IPS DF 19.7 (cell line): ENCODE measurements at regions not wholly inside any gene's neighbourhood (a gene's known extent, or its start where the extent isn't known, plus 50 kb on each side); places are given as distances from the start of the nearest gene placed in this dataset.
"Not testable (repeated sequence)": the region's sequence is repeated elsewhere in the genome, so short reads cannot be mapped to it uniquely, and the experiment has no call there.

Experiments
- DNase-seq: peaks from one replicate; pipeline ENCODE4 v3.0.0-alpha.2; 2013; ENCODE audit warnings: low read depth, low spot score

DNA sequence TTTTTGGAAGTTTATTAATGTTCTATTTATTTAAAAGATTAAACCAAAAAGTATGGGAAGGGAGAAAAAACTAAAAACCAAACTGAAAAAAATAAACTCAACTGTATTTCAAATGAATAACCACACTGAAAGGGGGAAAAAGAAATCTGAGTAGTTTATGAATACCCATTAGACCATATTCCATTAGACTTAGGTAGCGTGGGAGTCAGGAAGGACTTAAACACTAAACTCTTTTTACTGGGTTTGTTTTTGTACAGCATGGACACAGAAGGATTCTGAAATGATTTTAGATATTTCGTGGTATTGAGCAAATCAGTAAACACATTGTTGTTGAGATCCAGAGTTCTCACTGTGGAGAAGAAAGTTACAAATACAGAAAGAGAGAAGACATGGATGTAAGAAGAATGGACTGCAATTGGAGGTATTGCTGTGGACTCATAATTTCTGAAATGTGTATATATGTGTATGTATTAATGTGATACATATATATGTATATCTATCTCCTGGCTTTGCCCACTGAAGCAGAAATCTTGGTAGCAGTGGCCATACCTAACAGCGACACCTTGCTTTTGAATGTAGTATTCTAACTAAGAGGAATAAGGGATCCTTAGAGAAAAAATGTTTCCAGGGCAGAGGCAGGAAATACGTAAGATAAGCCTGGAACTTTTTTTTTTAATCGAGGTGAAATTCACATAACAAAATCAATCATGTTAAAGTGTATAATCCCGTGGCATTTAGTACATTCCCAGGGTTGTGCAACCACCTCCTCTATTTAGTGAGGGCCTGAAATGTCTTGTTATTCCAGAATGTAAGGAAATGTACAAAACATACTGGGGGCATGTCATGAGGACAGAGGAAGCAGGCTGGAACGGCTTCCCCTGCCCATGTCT, 228.8 kb downstream of the SMARCA2 start:
- DNase-seq: no peak

- DNase-seq: no peak
Observed at GRCh38 chr9:2247340-2247739, 232.2 kb downstream of the SMARCA2 start.

DNA sequence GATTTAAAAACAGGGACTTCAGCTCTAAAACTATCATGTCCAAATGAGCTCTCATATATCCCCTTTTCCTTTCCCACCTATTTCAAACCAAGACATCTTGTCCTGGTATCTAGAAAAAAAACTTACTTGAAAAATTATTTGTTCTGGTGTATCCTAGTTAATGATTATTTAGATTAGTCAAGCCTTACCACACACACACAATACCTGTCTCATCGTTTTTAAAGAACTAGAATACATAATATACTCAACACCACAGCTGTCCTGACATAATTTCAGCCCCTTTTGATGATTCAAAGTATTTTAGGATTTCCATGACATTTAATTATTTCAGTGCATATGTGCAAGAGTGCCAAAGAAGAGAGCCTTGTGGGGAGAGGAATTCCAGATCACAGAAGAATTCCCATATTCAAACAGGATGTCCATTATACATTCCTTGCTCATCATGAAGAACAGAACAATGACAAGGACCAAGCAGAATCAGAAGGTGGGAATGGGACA, 233.7 kb downstream of the SMARCA2 start:
- DNase-seq: no peak

DNA sequence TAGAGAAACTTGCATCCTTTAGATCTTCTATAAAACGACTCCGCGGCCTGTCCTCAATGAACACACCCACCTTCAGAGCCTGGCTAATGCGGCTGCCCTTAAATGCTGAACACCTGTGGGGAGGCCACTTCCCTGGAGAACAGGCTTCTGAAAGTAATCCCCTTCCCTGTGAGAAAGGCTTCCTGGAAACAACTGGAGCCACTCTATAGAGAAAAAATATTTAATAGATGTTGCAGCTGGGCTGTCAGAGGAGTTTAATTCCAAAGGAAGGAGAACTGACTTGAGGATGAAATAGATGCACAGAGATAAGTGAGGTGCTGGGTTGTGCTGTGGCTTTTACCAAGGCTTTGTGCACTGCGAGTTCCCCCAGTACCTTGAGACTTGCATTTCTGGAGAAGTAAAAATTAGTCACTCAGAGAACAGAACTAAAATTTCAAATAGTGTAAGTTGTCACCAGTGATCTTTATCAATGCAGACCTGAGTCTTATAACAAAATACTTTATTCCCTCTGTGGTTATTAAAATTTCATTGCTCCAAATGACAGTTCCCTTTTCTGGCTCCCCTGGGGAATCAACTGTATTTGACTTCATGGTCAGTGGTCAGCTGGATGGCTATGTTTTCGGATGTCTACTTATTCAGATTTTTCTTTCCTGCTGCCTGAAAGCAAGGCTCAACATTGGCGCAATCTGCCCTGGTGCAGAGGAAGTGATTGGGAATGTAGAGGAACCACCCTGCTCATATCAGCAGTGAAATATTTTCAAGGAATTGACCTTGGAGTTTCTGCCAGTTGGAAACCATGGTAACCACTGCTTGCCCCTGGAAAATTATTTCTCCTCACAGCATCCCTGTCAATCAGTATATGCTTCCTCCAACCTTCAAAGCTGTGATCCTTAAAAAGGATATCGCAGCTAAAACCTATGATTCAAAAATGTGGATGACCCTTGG, 238.8 kb downstream of the SMARCA2 start:
- DNase-seq: no peak

GRCh38 chr9:2255128-2255527, 240.0 kb downstream of the SMARCA2 start:
- DNase-seq: no peak

DNA sequence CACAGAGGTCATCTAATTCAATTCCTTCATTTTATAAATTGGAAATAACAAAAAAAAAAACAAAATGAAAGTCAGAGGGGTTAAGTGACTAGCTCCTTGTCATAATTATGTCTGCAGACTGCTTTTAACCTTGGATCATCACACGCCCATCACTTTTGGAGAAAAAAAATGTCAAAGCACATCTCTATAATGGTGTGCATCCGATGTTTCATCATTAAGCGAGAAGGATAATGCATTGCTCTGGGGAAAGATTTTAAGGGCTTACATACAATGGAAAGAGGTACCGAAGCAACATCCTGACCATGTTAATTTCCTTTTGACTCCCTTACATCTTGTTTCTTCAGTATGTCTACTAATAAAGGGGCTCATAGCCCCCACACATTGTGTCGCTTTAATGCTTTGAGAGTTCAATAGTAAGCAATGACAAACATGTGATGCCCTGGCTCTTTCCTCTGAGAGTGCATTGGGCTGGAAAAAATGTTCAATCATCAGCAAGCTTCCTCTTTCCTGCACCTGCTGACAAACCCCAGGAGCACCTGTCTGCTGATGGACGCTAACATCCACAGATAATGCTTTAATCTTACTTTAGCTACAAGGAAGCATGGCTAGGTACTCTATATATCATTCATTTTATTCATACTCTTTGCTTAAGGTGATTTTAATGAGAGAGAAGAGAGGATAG, 242.2 kb downstream of the SMARCA2 start:
- no peak for DNase-seq

DNA sequence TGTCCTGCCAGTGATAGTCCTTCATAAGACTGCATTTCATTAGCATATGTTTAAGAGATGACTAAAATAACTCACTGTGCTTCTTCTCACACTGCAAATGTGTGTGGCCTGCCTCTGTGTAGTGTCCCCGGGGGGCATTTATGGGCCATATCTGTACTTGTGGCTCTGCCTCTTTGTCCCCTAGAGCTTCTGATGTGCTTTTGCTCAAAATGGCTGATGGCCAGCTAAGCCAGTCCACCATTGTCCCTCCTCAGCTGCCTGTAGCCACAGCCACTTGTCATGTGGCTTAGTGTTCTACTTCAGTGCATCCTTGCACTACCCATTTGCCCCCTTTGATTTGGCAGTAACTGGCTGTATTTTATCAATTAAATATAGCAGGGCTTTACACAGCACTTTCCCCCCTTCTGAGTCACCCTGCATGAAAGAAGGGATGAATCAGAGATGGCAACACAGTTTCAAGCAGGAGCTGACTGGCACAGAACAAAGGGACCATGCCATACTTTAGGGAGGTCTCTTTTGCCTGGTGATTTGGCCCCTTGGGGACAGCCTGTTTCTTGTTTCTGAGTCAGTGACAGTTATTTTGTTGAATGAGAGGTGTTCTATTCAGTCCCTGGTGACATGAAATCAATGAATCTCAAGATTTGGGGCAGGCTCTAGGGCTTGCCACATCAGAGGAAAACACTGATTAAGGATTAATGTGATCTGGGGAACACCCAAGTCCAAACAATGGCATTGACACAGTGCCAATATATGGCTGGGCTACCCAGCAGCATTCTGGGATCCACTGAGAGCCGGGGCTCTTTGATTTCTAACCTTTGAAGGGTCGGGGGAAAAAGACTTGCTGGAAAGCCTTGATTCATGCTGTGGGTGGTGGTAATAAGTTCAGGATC, 245.5 kb downstream of the SMARCA2 start:
- DNase-seq: no peak

DNA sequence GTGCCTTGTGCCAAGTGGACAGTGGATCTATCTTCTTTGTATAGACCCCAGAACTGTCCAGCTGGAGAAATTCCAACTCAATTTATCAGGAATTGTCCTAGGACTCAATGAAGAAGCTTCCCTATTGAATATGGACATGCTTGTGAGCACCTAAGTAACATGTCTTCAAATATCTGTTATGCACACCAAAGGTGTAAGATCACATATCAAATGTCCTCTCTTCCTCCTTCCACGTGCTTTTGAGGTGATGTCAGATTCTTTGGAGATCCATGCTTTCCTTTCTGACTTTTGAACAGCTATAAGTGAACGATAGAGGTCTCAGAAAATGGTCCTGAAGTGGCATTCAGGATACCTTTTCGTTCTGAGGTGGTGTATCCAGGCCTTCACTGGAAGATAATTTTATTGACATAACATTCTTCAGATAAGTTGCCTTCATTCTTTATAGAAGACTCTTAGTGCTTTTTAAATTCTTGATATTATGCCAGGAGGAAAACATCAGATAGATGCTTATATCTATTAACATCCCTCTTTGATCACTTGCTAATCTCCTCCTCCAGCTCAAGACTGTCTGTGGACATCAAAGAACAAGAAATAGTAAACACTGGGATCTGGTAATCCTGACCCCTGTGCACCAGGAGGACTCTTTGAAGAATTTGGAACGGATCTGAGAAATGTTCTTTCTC, 246.4 kb downstream of the SMARCA2 start:
- DNase-seq: no peak

DNA sequence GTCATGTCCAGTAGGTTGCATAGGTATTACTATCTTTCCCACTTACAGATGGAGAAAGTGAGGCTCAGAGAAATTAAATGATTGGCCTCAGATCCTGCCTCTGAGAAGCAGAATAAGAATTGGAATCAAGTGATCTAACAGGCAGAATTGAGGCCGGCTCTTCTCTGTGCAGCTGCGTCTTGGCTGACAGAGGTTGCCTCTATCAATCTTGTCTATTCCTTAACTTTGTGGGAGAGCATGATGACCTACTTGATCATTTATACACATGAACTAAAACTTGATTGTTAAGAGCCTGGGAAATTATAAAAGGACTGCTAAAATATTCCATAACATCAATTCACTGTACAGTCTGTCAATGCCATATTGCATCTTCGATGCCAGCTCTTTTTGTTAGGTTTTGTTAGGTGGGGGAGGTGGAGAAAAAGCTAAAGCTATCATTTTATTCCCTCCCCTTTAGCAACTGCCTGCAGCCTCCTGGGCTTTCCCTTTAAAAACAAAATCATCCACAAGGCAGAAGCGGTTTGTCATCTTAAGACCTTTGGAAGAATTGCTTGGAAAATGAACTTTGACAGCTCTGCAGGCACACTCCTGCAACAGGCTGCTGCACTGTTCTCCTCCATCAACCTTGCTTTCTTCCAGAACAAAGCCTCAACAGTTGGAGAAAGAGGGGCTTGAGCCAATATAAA, 247.4 kb downstream of the SMARCA2 start:
- DNase-seq: no peak

DNA sequence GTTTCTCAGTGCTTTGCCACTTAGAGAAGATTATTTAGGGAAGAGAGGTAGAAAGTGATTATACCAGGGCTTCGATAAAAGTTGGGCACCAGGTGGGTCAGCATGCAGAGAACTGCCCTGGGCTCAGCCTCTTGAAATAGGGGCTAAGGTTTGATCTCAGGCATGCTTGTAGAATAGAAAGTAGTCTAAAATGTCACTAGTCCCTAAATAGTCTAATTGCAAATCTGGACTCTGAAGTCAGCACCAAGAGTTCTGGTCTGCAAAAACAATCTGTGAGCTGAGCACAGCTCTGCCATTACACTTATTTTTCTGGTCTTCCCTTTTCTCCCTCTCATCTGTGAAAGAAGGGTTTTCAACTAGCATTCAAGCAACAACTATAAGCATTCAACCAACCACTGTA, 248.0 kb downstream of the SMARCA2 start:
- DNase-seq: no peak

DNA sequence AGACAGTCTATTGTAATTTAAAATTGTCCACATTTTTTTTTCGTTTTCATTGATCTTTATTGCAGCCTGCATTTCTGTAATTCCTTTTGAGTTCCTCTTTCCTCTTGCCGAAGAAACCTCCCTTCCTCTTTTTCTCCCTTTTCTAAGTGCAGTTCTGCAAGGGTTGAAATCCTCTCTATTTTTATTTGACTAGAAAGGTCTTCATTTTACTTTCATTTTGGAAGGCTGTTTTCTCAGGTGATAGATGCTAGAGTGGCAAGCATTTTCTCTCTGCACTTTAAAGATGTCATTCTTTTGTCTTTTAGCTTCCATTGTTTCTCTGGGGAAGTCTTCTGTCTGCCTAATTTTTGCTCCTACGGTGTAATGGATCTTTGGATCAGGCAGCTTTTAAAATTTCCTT, 248.5 kb downstream of the SMARCA2 start:
- DNase-seq: no peak

- no peak for DNase-seq
Observed at GRCh38 chr9:2264081-2264480, 248.9 kb downstream of the SMARCA2 start.

GRCh38 chr9:2267181-2267745, 252.1 kb downstream of the SMARCA2 start:
- no peak for DNase-seq

DNA sequence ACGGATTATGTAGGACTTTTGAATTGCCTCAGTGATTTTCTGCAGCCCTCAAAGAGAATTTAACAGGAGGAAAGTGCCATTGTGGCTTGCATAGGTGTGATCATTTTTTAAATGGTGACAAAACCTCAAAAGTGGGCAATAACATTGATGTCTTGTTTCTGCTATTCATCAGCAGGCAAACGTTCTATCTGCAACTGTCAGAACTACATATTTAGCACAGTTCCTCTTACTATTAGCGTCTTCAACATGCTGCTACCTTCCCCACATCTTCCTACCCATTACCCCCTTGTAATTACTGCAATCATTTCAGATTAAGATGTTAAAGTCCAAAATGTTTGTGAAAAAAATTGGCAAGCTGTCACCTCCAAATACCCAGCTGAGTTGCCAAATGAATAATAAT, 254.6 kb downstream of the SMARCA2 start:
- no peak for DNase-seq

- no peak for DNase-seq
Observed at GRCh38 chr9:2270565-2270964, 255.4 kb downstream of the SMARCA2 start.

DNA sequence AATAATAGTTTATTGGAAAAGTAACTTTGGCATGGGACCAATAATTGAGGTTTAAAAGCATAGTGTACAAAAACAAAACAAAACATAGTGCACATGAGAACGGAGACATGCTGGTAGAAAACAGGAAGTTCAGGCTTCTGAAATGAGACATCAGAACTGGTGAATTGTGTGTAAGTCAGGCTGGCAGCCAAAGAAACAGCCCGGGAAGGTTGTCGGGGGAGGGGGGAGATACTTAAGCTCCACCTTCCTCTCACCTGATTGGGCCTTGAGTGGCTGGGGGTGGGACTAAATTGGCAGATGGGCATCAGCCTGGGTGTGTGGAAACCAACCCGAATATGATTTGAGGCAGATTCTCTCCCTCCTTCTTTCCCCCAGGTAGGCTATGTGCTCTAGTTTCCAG, 256.3 kb downstream of the SMARCA2 start:
- DNase-seq: peak; percentile 38

DNA sequence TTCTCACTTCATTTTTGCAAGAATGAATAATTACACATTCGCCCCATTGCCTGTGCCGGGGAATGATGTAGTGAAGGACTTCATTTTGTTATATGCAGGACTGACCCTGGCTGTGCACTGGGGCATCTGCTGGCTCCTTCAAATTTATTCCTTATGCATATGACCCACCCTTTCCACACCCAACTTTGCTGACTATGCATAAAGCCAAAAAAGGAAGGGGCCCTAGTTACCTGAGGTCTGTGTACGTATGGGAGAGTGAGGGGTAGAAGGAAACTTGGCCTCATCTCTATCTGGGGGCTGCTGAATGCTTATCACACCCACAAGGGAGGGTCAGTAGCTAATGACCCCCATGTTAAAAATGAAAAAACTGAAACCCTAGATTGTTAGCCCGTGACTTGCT, 259.6 kb downstream of the SMARCA2 start:
- no peak for DNase-seq

DNA sequence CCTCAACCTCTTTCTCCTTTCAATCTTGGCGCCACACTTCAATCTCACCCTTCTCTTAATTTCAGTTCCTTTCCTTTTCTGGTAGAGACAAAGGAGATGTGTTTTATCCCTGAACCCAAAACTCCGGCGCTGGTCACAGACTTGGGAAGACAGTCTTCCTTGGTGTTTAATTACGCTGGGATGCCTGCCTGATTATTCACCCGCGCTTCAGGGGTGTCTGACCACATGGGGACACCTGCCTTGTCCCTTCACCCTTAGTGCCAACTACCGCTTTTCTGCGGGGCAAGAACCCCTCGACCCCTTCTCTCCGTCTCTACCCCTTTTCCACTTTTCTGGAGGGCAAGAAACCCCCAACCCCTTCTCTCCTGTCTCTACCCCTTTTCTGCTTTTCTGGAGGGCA, 261.1 kb downstream of the SMARCA2 start:
- DNase-seq: no peak

DNA sequence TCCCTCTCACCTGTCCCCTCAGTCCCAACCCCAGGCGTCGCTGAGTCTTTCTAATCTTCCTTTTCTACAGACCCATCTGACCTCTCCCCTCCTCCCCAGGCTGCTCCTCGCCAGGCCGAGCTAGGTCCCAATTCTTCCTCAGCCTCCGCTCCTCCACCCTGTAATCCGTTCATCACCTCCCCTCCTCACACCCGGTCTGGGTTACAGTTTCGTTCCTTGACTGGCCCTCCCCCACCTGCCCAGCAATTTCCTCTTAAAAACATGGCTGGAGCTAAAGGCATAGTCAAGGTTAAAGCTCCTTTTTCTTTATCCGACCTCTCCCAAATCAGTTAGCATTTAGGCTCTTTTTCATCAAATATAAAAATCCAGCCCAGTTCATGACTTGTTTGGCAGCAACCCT, 262.0 kb downstream of the SMARCA2 start:
- not testable (repeated sequence) for DNase-seq
